GM18907 (cell line): ENCODE measurements at regions not wholly inside any gene's neighbourhood (a gene's known extent, or its start where the extent isn't known, plus 50 kb on each side); places are given as distances from the start of the nearest gene placed in this dataset.

ENCODE experiments used
- ATAC-seq: cut with Tn5 transposase; IDR thresholded peaks from one replicate; pipeline ENCODE4 v1.9.1; 2021; ENCODE audit warnings: mild to moderate bottlenecking, moderate library complexity; ENCODE audit not compliant: unreplicated experiment

- no peak for ATAC-seq
Observed at GRCh38 chr1:39085174-39085573, 59.0 kb downstream of the NDUFS5 start.

GRCh38 chr1:39086386-39086785, 60.2 kb downstream of the NDUFS5 start:
- ATAC-seq: no peak

GRCh38 chr1:39086865-39087409, 60.8 kb downstream of the NDUFS5 start:
- ATAC-seq: no peak

GRCh38 chr1:39087435-39087834, 61.3 kb downstream of the NDUFS5 start:
- no peak for ATAC-seq

- no peak for ATAC-seq
Observed at GRCh38 chr1:39088658-39089057, 62.5 kb downstream of the NDUFS5 start.

GRCh38 chr1:39089931-39090521, 63.9 kb downstream of the NDUFS5 start:
- no peak for ATAC-seq

GRCh38 chr1:39090757-39091380, 64.7 kb downstream of the NDUFS5 start:
- no peak for ATAC-seq

- no peak for ATAC-seq
Observed at GRCh38 chr1:39091845-39092645, 65.9 kb downstream of the NDUFS5 start.

- ATAC-seq: no peak
Observed at GRCh38 chr1:39094685-39095084, 68.5 kb downstream of the NDUFS5 start.

GRCh38 chr1:39098546-39099250, 72.5 kb downstream of the NDUFS5 start:
- ATAC-seq: no peak

- ATAC-seq: no peak
Observed at GRCh38 chr1:39102537-39103327, 76.6 kb downstream of the NDUFS5 start.

- ATAC-seq: no peak
Observed at GRCh38 chr1:39103328-39104157, 77.4 kb downstream of the NDUFS5 start.

- no peak for ATAC-seq
Observed at GRCh38 chr1:39104158-39105060, 78.3 kb downstream of the NDUFS5 start.

- ATAC-seq: peak; percentile 37
Observed at GRCh38 chr1:39105061-39105840, 79.1 kb downstream of the NDUFS5 start.

- ATAC-seq: peak; percentile 32
Observed at GRCh38 chr1:39105841-39106765, 80.0 kb downstream of the NDUFS5 start.

- ATAC-seq: no peak
Observed at GRCh38 chr1:39106801-39107327, 80.7 kb downstream of the NDUFS5 start.
